ENCODE measurements at regions not wholly inside any gene's neighbourhood (a gene's known extent, or its start where the extent isn't known, plus 50 kb on each side); places are given as distances from the start of the nearest gene placed in this dataset.

DNA sequence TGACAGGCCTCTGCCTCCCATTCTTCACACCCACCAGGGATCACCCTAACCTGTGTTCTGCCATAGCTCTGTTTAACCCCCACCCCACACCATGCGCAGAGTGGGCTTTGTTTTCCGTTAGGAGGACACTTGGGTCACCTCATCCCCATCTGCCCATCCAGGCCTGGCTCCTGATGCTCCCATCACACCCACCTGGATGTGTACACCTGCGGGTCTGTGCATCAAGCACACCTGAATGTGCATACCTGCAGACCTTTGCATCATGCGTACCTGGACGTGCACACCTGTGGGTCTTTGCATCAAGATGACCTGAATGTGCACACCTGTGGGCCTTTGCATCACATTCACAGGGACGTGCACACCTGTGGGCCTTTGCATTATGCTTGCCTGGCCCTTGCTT is 835.8 kb upstream of the TMEM132C start:
- TF ChIP-seq, protein P1, sequence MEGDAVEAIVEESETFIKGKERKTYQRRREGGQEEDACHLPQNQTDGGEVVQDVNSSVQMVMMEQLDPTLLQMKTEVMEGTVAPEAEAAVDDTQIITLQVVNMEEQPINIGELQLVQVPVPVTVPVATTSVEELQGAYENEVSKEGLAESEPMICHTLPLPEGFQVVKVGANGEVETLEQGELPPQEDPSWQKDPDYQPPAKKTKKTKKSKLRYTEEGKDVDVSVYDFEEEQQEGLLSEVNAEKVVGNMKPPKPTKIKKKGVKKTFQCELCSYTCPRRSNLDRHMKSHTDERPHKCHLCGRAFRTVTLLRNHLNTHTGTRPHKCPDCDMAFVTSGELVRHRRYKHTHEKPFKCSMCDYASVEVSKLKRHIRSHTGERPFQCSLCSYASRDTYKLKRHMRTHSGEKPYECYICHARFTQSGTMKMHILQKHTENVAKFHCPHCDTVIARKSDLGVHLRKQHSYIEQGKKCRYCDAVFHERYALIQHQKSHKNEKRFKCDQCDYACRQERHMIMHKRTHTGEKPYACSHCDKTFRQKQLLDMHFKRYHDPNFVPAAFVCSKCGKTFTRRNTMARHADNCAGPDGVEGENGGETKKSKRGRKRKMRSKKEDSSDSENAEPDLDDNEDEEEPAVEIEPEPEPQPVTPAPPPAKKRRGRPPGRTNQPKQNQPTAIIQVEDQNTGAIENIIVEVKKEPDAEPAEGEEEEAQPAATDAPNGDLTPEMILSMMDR (IDR thresholded peaks at IDR 0.05): no peak
- TF ChIP-seq POLR2A (IDR thresholded peaks at IDR 0.05): no peak

Measured in heart left ventricle (tissue), 13 donors.